Rectal smooth muscle tissue (tissue), 1 donor: ENCODE measurements at regions not wholly inside any gene's neighbourhood (a gene's known extent, or its start where the extent isn't known, plus 50 kb on each side); places are given as distances from the start of the nearest gene placed in this dataset.
"Not testable (repeated sequence)": the region's sequence is repeated elsewhere in the genome, so short reads cannot be mapped to it uniquely, and the experiment has no call there.

ENCODE experiments used
- H3K27ac ChIP-seq: one replicate; pipeline ENCODE4 v1.7.0; 2013; ENCODE audit warnings: low read depth, low read length, inconsistent platforms
- H3K27me3 ChIP-seq: one replicate; pipeline ENCODE4 v1.7.0; 2013; ENCODE audit warnings: low read length; ENCODE audit not compliant: control insufficient read depth, insufficient read depth
- H3K36me3 ChIP-seq: one replicate; pipeline ENCODE4 v1.7.0; 2013; ENCODE audit warnings: low read length; ENCODE audit not compliant: control insufficient read depth, insufficient read depth
- H3K4me1 ChIP-seq: one replicate; pipeline ENCODE4 v1.7.0; 2013; ENCODE audit warnings: low read length; ENCODE audit not compliant: control insufficient read depth, insufficient read depth
- H3K4me3 ChIP-seq: one replicate; pipeline ENCODE4 v1.7.0; 2013; ENCODE audit warnings: low read length
- H3K9ac ChIP-seq: one replicate; pipeline ENCODE4 v1.7.0; 2013; ENCODE audit warnings: low read length

GRCh38 chr19:28546148-28546685 lies 666.7 kb downstream of the UQCRFS1 start:
- Histone ChIP-seq H3K4me3 (no peak overlapping the region), H3K4me1 (no peaks in the 10 kb centered on the region), H3K27ac (no peak overlapping the region), H3K36me3 (no peaks in the 10 kb centered on the region), H3K9ac (no peak overlapping the region), H3K27me3 (no peaks in the 10 kb centered on the region)

GRCh38 chr19:28545397-28545796 lies 667.6 kb downstream of the UQCRFS1 start:
- H3K36me3 ChIP-seq, H3K4me1 ChIP-seq, H3K9ac ChIP-seq, H3K27ac ChIP-seq, H3K27me3 ChIP-seq, H3K4me3 ChIP-seq: not testable (repeated sequence)

GRCh38 chr19:28544451-28545261 lies 668.3 kb downstream of the UQCRFS1 start:
- Histone ChIP-seq H3K4me3 (no peak overlapping the region), H3K27me3 (no peaks in the 10 kb centered on the region), H3K36me3 (no peaks in the 10 kb centered on the region), H3K9ac (no peak overlapping the region), H3K27ac (no peak overlapping the region), H3K4me1 (no peaks in the 10 kb centered on the region)

- H3K27ac ChIP-seq: no peak overlapping the region
- no peaks in the 10 kb centered on the region for H3K4me1 ChIP-seq
- H3K36me3 ChIP-seq: no peaks in the 10 kb centered on the region
- no peak overlapping the region for H3K4me3 ChIP-seq
- H3K27me3 ChIP-seq: no peaks in the 10 kb centered on the region
- H3K9ac ChIP-seq: no peak overlapping the region
These were observed 669.6 kb downstream of the UQCRFS1 start for GRCh38 chr19:28543244-28543776.

- Histone ChIP-seq H3K9ac (no peak overlapping the region), H3K4me3 (no peak overlapping the region), H3K36me3 (no peaks in the 10 kb centered on the region), H3K27me3 (no peaks in the 10 kb centered on the region), H3K27ac (no peak overlapping the region), H3K4me1 (no peaks in the 10 kb centered on the region)
These were observed 670.3 kb downstream of the UQCRFS1 start for GRCh38 chr19:28542394-28543243.

- H3K9ac ChIP-seq: no peak overlapping the region
- no peaks in the 10 kb centered on the region for H3K27me3 ChIP-seq
- H3K4me1 ChIP-seq: no peaks in the 10 kb centered on the region
- no peaks in the 10 kb centered on the region for H3K36me3 ChIP-seq
- no peak overlapping the region for H3K27ac ChIP-seq
- no peak overlapping the region for H3K4me3 ChIP-seq
These were observed 671.2 kb downstream of the UQCRFS1 start for GRCh38 chr19:28541602-28542393.

GRCh38 chr19:28541029-28541428 lies 671.9 kb downstream of the UQCRFS1 start:
- H3K36me3 ChIP-seq: no peaks in the 10 kb centered on the region
- H3K27me3 ChIP-seq: no peaks in the 10 kb centered on the region
- no peak overlapping the region for H3K4me3 ChIP-seq
- H3K4me1 ChIP-seq: no peaks in the 10 kb centered on the region
- no peak overlapping the region for H3K27ac ChIP-seq
- H3K9ac ChIP-seq: no peak overlapping the region

- H3K27ac ChIP-seq, H3K36me3 ChIP-seq, H3K27me3 ChIP-seq, H3K4me1 ChIP-seq, H3K4me3 ChIP-seq, H3K9ac ChIP-seq: not testable (repeated sequence)
These were observed 672.6 kb downstream of the UQCRFS1 start for GRCh38 chr19:28540385-28540784.

- Histone ChIP-seq H3K36me3 (no peaks in the 10 kb centered on the region), H3K4me1 (no peaks in the 10 kb centered on the region), H3K27me3 (no peaks in the 10 kb centered on the region), H3K9ac (no peak overlapping the region), H3K4me3 (no peak overlapping the region), H3K27ac (no peak overlapping the region)
These were observed 673.2 kb downstream of the UQCRFS1 start for GRCh38 chr19:28539759-28540158.

GRCh38 chr19:28538579-28538978 lies 674.4 kb downstream of the UQCRFS1 start:
- not testable (repeated sequence) for H3K4me3 ChIP-seq, H3K9ac ChIP-seq, H3K27ac ChIP-seq, H3K4me1 ChIP-seq, H3K36me3 ChIP-seq, H3K27me3 ChIP-seq

GRCh38 chr19:28537896-28538295 lies 675.1 kb downstream of the UQCRFS1 start:
- Histone ChIP-seq H3K4me3 (no peak overlapping the region), H3K9ac (no peak overlapping the region), H3K27me3 (no peaks in the 10 kb centered on the region), H3K36me3 (no peaks in the 10 kb centered on the region), H3K27ac (no peak overlapping the region), H3K4me1 (no peaks in the 10 kb centered on the region)

GRCh38 chr19:28537079-28537478 lies 675.9 kb downstream of the UQCRFS1 start:
- H3K4me1 ChIP-seq: no peaks in the 10 kb centered on the region
- no peak overlapping the region for H3K9ac ChIP-seq
- no peaks in the 10 kb centered on the region for H3K36me3 ChIP-seq
- no peak overlapping the region for H3K4me3 ChIP-seq
- no peak overlapping the region for H3K27ac ChIP-seq
- H3K27me3 ChIP-seq: no peaks in the 10 kb centered on the region
